RWPE2 (cell line): ENCODE measurements at regions not wholly inside any gene's neighbourhood (a gene's known extent, or its start where the extent isn't known, plus 50 kb on each side); places are given as distances from the start of the nearest gene placed in this dataset.

Experiments used
- ATAC-seq: fragments of 200-7000 bp; cut with Tn5 transposase; 3 replicates; pipeline ENCODE4 v1.9.1; 2021; ENCODE audit warnings: low read depth
- DNase-seq: peaks from one replicate; pipeline ENCODE4 v3.0.0-alpha.2; 2020; ENCODE audit warnings: low spot score
- H3K27ac ChIP-seq: fragments of 450-650 bp; 2 replicates; pipeline ENCODE4 v1.5.1; 2017; ENCODE audit warnings: mild to moderate bottlenecking; ENCODE audit not compliant: poor library complexity, severe bottlenecking
- H3K27me3 ChIP-seq: fragments of 250-450 bp; sonication (Bioruptor Pico); 2 replicates; pipeline ENCODE4 v1.5.1; 2021; ENCODE audit warnings: mild to moderate bottlenecking, moderate library complexity; ENCODE audit not compliant: insufficient read depth, poor library complexity, severe bottlenecking
- H3K36me3 ChIP-seq: fragments of 250-450 bp; sonication (Bioruptor Pico); 2 replicates; pipeline ENCODE4 v1.5.1; 2020; ENCODE audit warnings: low read depth, mild to moderate bottlenecking, moderate library complexity
- H3K4me1 ChIP-seq: fragments of 250-450 bp; sonication (Bioruptor Pico); 2 replicates; pipeline ENCODE4 v1.5.1; 2021; ENCODE audit warnings: mild to moderate bottlenecking, moderate library complexity; ENCODE audit not compliant: insufficient read depth, poor library complexity, severe bottlenecking
- H3K4me3 ChIP-seq: fragments of 250-450 bp; sonication (Bioruptor Pico); 2 replicates; pipeline ENCODE4 v1.5.1; 2021; ENCODE audit warnings: mild to moderate bottlenecking, moderate library complexity; ENCODE audit not compliant: severe bottlenecking
- H3K9me3 ChIP-seq: fragments of 250-450 bp; sonication (Bioruptor Pico); 2 replicates; pipeline ENCODE4 v1.5.1; 2021; ENCODE audit warnings: mild to moderate bottlenecking, moderate library complexity; ENCODE audit not compliant: severe bottlenecking
- CTCF ChIP-seq: fragments of 450-650 bp; IDR thresholded peaks from one replicate; pipeline ENCODE4 v1.5.1; 2017; ENCODE audit warnings: mild to moderate bottlenecking, moderate library complexity; ENCODE audit not compliant: poor library complexity, severe bottlenecking

GRCh38 chr7:131921016-131921415 is 364.6 kb upstream of the PODXL start:
- peak; percentile 71 for ATAC-seq
- H3K27me3 ChIP-seq = no peaks in the 10 kb centered on the region
- no peak for TF ChIP-seq CTCF
- no peaks in the 10 kb centered on the region for H3K4me1 ChIP-seq
- DNase-seq = no peak
- H3K9me3 ChIP-seq = no peaks in the 10 kb centered on the region
- no peaks in the 10 kb centered on the region for H3K36me3 ChIP-seq
- no peak overlapping the region for H3K4me3 ChIP-seq
- no peak overlapping the region for H3K27ac ChIP-seq

- no peak overlapping the region for H3K4me3 ChIP-seq
- no peaks in the 10 kb centered on the region for H3K36me3 ChIP-seq
- H3K27me3 ChIP-seq = no peaks in the 10 kb centered on the region
- TF ChIP-seq CTCF = no peak
- no peaks in the 10 kb centered on the region for H3K4me1 ChIP-seq
- H3K27ac ChIP-seq = no peak overlapping the region
- ATAC-seq (no peak), DNase-seq (no peak)
- no peaks in the 10 kb centered on the region for H3K9me3 ChIP-seq
Measured at GRCh38 chr7:131919920-131920709, 363.7 kb upstream of the PODXL start.

- no peak for TF ChIP-seq CTCF
- no peak for ATAC-seq
- H3K27ac ChIP-seq = no peak overlapping the region
- H3K4me1 ChIP-seq = no peaks in the 10 kb centered on the region
- H3K4me3 ChIP-seq = no peak overlapping the region
- H3K9me3 ChIP-seq = no peaks in the 10 kb centered on the region
- no peak for DNase-seq
- no peaks in the 10 kb centered on the region for H3K36me3 ChIP-seq
- H3K27me3 ChIP-seq = peaks cover 55% of the 10 kb centered on the region
Measured at GRCh38 chr7:131911112-131911511, 354.7 kb upstream of the PODXL start.

GRCh38 chr7:131909151-131909768 is 352.8 kb upstream of the PODXL start:
- H3K4me3 ChIP-seq = no peak overlapping the region

More at GRCh38 chr7:131909151-131909768, 352.8 kb upstream of the PODXL start:
- no peaks in the 10 kb centered on the region for H3K9me3 ChIP-seq
- H3K27me3 ChIP-seq = peaks cover 55% of the 10 kb centered on the region
- no peak for ATAC-seq
- H3K27ac ChIP-seq = no peak overlapping the region
- H3K36me3 ChIP-seq = no peaks in the 10 kb centered on the region
- no peak for TF ChIP-seq CTCF
- DNase-seq = no peak
- no peaks in the 10 kb centered on the region for H3K4me1 ChIP-seq
